ENCODE measurements at regions not wholly inside any gene's neighbourhood (a gene's known extent, or its start where the extent isn't known, plus 50 kb on each side); places are given as distances from the start of the nearest gene placed in this dataset.

DNA sequence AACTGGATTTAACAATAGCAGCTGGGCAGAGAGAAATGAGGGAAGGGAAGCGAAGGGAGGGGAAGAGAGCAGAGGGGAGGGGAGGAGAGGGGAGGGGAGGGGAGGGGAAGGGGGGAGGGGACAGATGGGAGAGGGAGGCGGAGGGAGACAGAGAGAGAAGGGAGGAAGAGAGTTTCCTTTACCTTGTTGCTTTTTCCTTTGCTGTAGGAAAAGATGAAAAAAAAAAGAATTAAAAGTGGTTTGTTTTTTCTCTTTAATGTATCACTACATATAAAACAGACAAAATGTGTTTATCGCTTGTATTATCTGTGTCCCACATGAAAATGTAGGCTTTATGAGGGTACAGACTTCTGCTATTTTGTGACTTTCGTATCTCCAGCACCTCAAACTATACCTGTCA, 190.4 kb upstream of the KYNU start:
- CTCF ChIA-PET = interaction anchor here (2.6 kb wide), 1 partner anchor 293 kb away, joined by 10 read pairs; no protein-coding TSS in a partner anchor
- dilution Hi-C loops (cut with MboI; ENCODE audit: extremely low pct_ligation_motif_present, low sequenced_read_pairs) (no loop called here), intact Hi-C loops (cut with micrococcal nuclease) (no loop called here)
- TF ChIP-seq JUN (IDR thresholded peaks at IDR 0.05; ENCODE audit: borderline replicate concordance, insufficient read depth, insufficient read length, low read depth) (no peak), MYC (IDR thresholded peaks at IDR 0.05; ENCODE audit: low read depth, low read length) (no peak), POLR2AphosphoS5 (IDR thresholded peaks at IDR 0.05; ENCODE audit: insufficient read depth, low read depth, low read length) (no peak), GATA2 (IDR thresholded peaks at IDR 0.05; ENCODE audit: insufficient read depth, insufficient read length, low read depth, low read length) (no peak), FOS (IDR thresholded peaks at IDR 0.05; ENCODE audit: borderline replicate concordance, insufficient read depth, low read length) (no peak), EZH2 (IDR thresholded peaks at IDR 0.05; ENCODE audit: borderline replicate concordance, low read depth, low read length, severe bottlenecking) (no peak)
- TF ChIP-seq, protein P1, sequence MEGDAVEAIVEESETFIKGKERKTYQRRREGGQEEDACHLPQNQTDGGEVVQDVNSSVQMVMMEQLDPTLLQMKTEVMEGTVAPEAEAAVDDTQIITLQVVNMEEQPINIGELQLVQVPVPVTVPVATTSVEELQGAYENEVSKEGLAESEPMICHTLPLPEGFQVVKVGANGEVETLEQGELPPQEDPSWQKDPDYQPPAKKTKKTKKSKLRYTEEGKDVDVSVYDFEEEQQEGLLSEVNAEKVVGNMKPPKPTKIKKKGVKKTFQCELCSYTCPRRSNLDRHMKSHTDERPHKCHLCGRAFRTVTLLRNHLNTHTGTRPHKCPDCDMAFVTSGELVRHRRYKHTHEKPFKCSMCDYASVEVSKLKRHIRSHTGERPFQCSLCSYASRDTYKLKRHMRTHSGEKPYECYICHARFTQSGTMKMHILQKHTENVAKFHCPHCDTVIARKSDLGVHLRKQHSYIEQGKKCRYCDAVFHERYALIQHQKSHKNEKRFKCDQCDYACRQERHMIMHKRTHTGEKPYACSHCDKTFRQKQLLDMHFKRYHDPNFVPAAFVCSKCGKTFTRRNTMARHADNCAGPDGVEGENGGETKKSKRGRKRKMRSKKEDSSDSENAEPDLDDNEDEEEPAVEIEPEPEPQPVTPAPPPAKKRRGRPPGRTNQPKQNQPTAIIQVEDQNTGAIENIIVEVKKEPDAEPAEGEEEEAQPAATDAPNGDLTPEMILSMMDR (IDR thresholded peaks at IDR 0.05; ENCODE audit: extremely low read depth in 1 of 2, insufficient read depth in 1 of 2, low read depth in 1 of 2, low read length in 2 of 2) = no peak
- TF ChIP-seq, protein P2, sequence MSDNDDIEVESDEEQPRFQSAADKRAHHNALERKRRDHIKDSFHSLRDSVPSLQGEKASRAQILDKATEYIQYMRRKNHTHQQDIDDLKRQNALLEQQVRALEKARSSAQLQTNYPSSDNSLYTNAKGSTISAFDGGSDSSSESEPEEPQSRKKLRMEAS (IDR thresholded peaks at IDR 0.05; ENCODE audit: insufficient read depth, insufficient read length) = no peak
- H4K20me1 ChIP-seq (replicated peaks; ENCODE audit: control insufficient read depth, extremely low read depth, insufficient read depth, low read length) = no peaks in the 10 kb centered on the region
- no peak overlapping the region for H3K27ac ChIP-seq (ENCODE audit: insufficient read depth, low read depth, low read length)
- H3K9me3 ChIP-seq (replicated peaks; ENCODE audit: control insufficient read depth, insufficient read depth, low read length) = no peaks in the 10 kb centered on the region
- H3K9ac ChIP-seq (replicated peaks; ENCODE audit: extremely low read depth, insufficient read depth, low read length) = no peak overlapping the region
- FAIRE-seq (no peak), DNase-seq (ENCODE audit: low read depth, low spot score) (no peak)
- no peaks in the 10 kb centered on the region for H3K4me1 ChIP-seq (ENCODE audit: control insufficient read depth, extremely low read depth, insufficient read depth, low read length)
- POLR2A ChIA-PET = no interaction called here
- no peak overlapping the region for H3K4me2 ChIP-seq (ENCODE audit: insufficient read depth, low read length)
- no peaks in the 10 kb centered on the region for H3K9me1 ChIP-seq (replicated peaks; ENCODE audit: control insufficient read depth, extremely low read depth, insufficient read depth, low read length)
- no peak overlapping the region for H2AFZ ChIP-seq (ENCODE audit: low read depth, low read length)
- no peaks in the 10 kb centered on the region for H3K79me2 ChIP-seq (ENCODE audit: control insufficient read depth, insufficient read depth, low read length)
- no peaks in the 10 kb centered on the region for H3K27me3 ChIP-seq (ENCODE audit: control insufficient read depth in 2 of 2, insufficient read depth in 2 of 2, low read length in 2 of 2)
- H3K36me3 ChIP-seq (ENCODE audit: control insufficient read depth in 2 of 2, extremely low read depth in 1 of 2, insufficient read depth in 2 of 2, low read length in 2 of 2) = no peaks in the 10 kb centered on the region
- H3K4me3 ChIP-seq (replicated peaks in 1 of 3; ENCODE audit: insufficient read depth in 1 of 3, low read depth in 1 of 3, low read length in 3 of 3) = no peak overlapping the region
- BruUV-seq (replicated peaks) = no TSS peak

Data from endothelial cell of umbilical vein (primary cell).